Kidney epithelial cell (primary cell): ENCODE measurements at regions not wholly inside any gene's neighbourhood (a gene's known extent, or its start where the extent isn't known, plus 50 kb on each side); places are given as distances from the start of the nearest gene placed in this dataset.

Experiments
- DNase-seq: peaks from one replicate; pipeline ENCODE4 v3.0.0-alpha.2; 2010; ENCODE audit warnings: low read depth
- H3K27me3 ChIP-seq: 2 replicates; pipeline ENCODE4 v1.6.0; 2011; ENCODE audit warnings: low read length; ENCODE audit not compliant: control insufficient read depth, insufficient read depth
- H3K36me3 ChIP-seq: 2 replicates; pipeline ENCODE4 v1.5.1; 2011; ENCODE audit warnings: low read length; ENCODE audit not compliant: control insufficient read depth, insufficient read depth
- H3K4me3 ChIP-seq: 2 replicates; pipeline ENCODE4 v1.5.1; 2011; ENCODE audit warnings: low read depth, mild to moderate bottlenecking, control low read depth, low read length
- CTCF ChIP-seq: IDR thresholded peaks from 2 replicates; pipeline ENCODE4 v1.5.1; 2011; ENCODE audit warnings: mild to moderate bottlenecking, moderate library complexity, low read length, control low read depth, inconsistent platforms; ENCODE audit not compliant: insufficient read depth, poor library complexity, severe bottlenecking

GRCh38 chr15:66928101-66928500, 137.3 kb upstream of the SMAD3 start:
- no peak overlapping the region for H3K4me3 ChIP-seq
- H3K27me3 ChIP-seq = no peaks in the 10 kb centered on the region
- no peaks in the 10 kb centered on the region for H3K36me3 ChIP-seq
- no peak for DNase-seq
- no peak for TF ChIP-seq CTCF

DNA sequence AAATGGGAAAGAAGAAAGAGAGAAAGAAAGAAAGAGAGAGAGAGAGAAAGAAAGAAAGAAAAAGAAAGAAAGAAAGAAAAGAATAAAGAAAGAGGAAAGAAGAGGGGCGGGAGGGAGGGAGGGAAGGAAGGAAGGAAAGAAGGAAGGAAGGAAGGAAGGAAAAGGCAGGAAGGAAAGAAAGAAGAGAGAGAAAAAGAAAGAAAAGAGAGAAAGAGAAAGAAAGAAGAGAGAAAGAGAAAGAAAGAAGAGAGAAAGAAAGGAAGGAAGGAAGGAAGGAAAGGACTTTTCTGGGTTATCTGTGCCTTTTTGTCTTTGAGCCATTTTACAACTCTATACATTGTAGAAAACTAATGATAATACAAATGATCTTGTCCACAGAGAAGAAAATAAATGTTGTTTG, 136.6 kb upstream of the SMAD3 start:
- Histone ChIP-seq H3K4me3 (no peak overlapping the region), H3K27me3 (no peaks in the 10 kb centered on the region), H3K36me3 (no peaks in the 10 kb centered on the region)
- DNase-seq = no peak
- TF ChIP-seq CTCF = no peak

DNA sequence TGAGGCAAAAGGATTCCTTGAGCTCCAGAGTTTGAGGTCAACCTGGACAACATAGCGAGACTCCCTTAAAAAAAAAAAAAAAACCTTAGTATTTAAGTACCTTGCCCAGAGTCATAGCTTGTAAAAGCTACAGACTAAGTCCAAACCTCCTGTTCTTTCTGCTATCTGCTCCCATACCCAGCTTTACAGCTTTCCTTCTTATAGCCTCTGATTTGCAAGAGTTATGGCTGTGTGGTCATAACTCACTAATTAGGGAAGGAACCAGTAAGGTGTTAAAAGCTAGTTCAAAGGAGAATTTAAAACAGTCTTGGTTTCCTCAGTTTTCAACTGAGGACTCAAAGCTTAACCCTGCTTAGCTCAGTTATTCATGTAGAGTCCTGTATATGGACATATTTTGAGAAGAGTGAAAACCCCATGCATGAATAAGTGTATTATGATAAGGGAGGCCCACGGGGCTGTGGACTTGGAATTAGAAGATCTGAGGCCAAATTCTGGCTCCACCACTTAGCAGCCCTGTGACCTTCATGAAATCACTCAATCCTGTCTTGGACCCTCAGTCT, 135.5 kb upstream of the SMAD3 start:
- Histone ChIP-seq H3K4me3 (no peak overlapping the region), H3K27me3 (no peaks in the 10 kb centered on the region), H3K36me3 (no peaks in the 10 kb centered on the region)
- no peak for TF ChIP-seq CTCF
- DNase-seq = no peak

- no peak for TF ChIP-seq CTCF
- Histone ChIP-seq H3K36me3 (no peaks in the 10 kb centered on the region), H3K27me3 (no peaks in the 10 kb centered on the region), H3K4me3 (no peak overlapping the region)
- DNase-seq = no peak
Measured at GRCh38 chr15:66931768-66932633, 133.4 kb upstream of the SMAD3 start.

DNA sequence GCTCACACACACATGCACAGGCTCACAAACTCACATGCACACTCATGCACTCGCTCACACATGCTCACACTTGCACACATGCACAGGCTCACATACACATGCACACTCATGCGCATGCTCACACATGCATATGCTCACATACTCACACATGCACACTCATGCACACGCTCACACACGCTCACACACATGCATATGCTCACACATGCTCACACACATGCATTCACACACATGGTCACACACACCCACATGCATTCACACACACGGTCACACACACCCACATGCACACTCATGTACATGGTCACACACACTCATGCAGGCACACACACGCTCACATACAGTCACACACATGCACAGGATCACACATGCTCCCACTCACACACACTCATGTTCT, 132.8 kb upstream of the SMAD3 start:
- DNase-seq = no peak
- Histone ChIP-seq H3K36me3 (no peaks in the 10 kb centered on the region), H3K4me3 (no peak overlapping the region), H3K27me3 (no peaks in the 10 kb centered on the region)
- no peak for TF ChIP-seq CTCF
